Brain microvascular endothelial cell (primary cell): ENCODE measurements at regions not wholly inside any gene's neighbourhood (a gene's known extent, or its start where the extent isn't known, plus 50 kb on each side); places are given as distances from the start of the nearest gene placed in this dataset.

Source experiments
- DNase-seq: peaks from one replicate; pipeline ENCODE4 v3.0.0-alpha.2; 2020
- H3K27ac ChIP-seq: fragments of 250-450 bp; sonication (Bioruptor Pico); 2 replicates; pipeline ENCODE4 v1.5.1; 2020; ENCODE audit warnings: mild to moderate bottlenecking, moderate library complexity
- H3K27me3 ChIP-seq: fragments of 250-450 bp; sonication (Bioruptor Pico); replicated peaks from 2 replicates; pipeline ENCODE4 v1.5.1; 2020; ENCODE audit warnings: mild to moderate bottlenecking
- H3K36me3 ChIP-seq: fragments of 250-450 bp; sonication (Bioruptor Pico); replicated peaks from 2 replicates; pipeline ENCODE4 v1.5.1; 2020; ENCODE audit warnings: mild to moderate bottlenecking
- H3K4me3 ChIP-seq: 2 replicates; pipeline ENCODE4 v1.5.1; 2011; ENCODE audit warnings: low read depth, mild to moderate bottlenecking, control low read depth, low read length, moderate library complexity
- CTCF ChIP-seq: IDR thresholded peaks from 2 replicates; pipeline ENCODE4 v1.5.1; 2011; ENCODE audit warnings: low read depth, mild to moderate bottlenecking, moderate library complexity, low read length, control low read depth, inconsistent platforms; ENCODE audit errors: missing control alignments
- in situ Hi-C: cut with HindIII; loops from 2 replicates; pipeline ENCODE4 v1.10.0; 2017; ENCODE audit warnings: low sequenced_read_pairs, low pct_ligation_motif_present

GRCh38 chr10:128643658-128644057 lies 517.4 kb upstream of the MKI67 start:
- in situ Hi-C loops = no loop called here
- H3K4me3 ChIP-seq = no peak overlapping the region
- DNase-seq = no peak
- H3K27me3 ChIP-seq = no peaks in the 10 kb centered on the region
- no peaks in the 10 kb centered on the region for H3K36me3 ChIP-seq
- TF ChIP-seq CTCF = no peak
- H3K27ac ChIP-seq = no peak overlapping the region

GRCh38 chr10:128645486-128645885 lies 519.3 kb upstream of the MKI67 start:
- Histone ChIP-seq H3K4me3 (no peak overlapping the region), H3K36me3 (no peaks in the 10 kb centered on the region), H3K27ac (no peak overlapping the region), H3K27me3 (no peaks in the 10 kb centered on the region)
- in situ Hi-C loops = no loop called here
- no peak for TF ChIP-seq CTCF
- DNase-seq = no peak

GRCh38 chr10:128646956-128647355 lies 520.7 kb upstream of the MKI67 start:
- no peak for DNase-seq
- no peak for TF ChIP-seq CTCF
- in situ Hi-C loops = no loop called here
- H3K27ac ChIP-seq = no peak overlapping the region
- H3K4me3 ChIP-seq = no peak overlapping the region
- H3K36me3 ChIP-seq = no peaks in the 10 kb centered on the region
- H3K27me3 ChIP-seq = no peaks in the 10 kb centered on the region

- DNase-seq = no peak
Measured at GRCh38 chr10:128657548-128657947, 531.3 kb upstream of the MKI67 start.

GRCh38 chr10:128660726-128661125 lies 534.5 kb upstream of the MKI67 start:
- H3K4me3 ChIP-seq = no peak overlapping the region
- in situ Hi-C loops = no loop called here
- H3K27ac ChIP-seq = no peak overlapping the region
- TF ChIP-seq CTCF = no peak
- H3K27me3 ChIP-seq = no peaks in the 10 kb centered on the region
- H3K36me3 ChIP-seq = no peaks in the 10 kb centered on the region
- no peak for DNase-seq

More at GRCh38 chr10:128657548-128657947, 531.3 kb upstream of the MKI67 start:
- H3K27me3 ChIP-seq = no peaks in the 10 kb centered on the region
- H3K27ac ChIP-seq = no peak overlapping the region
- H3K36me3 ChIP-seq = no peaks in the 10 kb centered on the region
- in situ Hi-C loops = no loop called here
- no peak for TF ChIP-seq CTCF
- H3K4me3 ChIP-seq = no peak overlapping the region

GRCh38 chr10:128661404-128662197 lies 535.4 kb upstream of the MKI67 start:
- Histone ChIP-seq H3K27me3 (no peaks in the 10 kb centered on the region), H3K27ac (no peak overlapping the region), H3K4me3 (no peak overlapping the region), H3K36me3 (no peaks in the 10 kb centered on the region)
- DNase-seq = no peak
- no peak for TF ChIP-seq CTCF
- in situ Hi-C loops = no loop called here
